GM19438 (cell line): ENCODE measurements at regions not wholly inside any gene's neighbourhood (a gene's known extent, or its start where the extent isn't known, plus 50 kb on each side); places are given as distances from the start of the nearest gene placed in this dataset.
A peak's percentile ranks its signal among the peaks of the same experiment; 100 is the strongest.

Experiments used
- ATAC-seq: cut with Tn5 transposase; IDR thresholded peaks from one replicate; pipeline ENCODE4 v1.9.1; 2021; ENCODE audit warnings: low read depth; ENCODE audit not compliant: unreplicated experiment

DNA sequence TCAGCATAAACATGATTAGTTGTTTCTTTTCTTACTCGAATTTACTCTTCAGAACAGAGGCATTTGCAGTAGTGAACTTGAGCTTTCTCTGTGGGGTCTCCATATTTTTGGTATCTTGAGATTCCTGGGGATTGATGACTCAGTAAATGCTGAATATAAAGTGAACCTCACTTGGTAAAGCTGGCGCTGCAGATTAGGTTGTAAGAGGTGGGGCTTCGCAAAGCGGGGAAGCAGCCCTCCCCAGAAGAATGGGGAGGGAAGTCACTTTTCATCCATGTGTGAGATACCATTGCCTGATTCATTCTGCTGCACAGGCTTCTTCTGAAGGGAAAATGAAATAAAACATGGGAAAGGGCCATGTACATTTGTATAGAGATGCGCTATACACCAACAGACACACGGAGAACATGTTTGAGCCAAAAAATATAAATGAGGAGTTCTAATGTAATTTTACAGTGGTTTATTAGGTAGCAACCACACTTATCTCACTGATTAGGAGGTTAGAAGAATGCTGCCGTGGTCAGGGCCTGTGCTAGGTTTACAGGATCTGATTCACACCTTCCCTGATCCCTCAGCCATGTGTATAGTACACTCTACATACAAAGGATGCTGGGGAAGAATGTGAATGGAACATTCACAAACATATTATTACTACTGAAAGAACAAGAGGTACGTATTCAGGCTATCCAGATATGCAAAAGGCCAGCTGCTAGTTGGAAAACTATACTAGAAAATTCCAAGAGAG is 63.5 kb downstream of the DNTTIP2 start:
- ATAC-seq = no peak

GRCh38 chr1:93814795-93815340 is 64.1 kb downstream of the DNTTIP2 start:
- ATAC-seq = no peak

GRCh38 chr1:93814059-93814794 is 64.8 kb downstream of the DNTTIP2 start:
- ATAC-seq = peak; percentile 79

- ATAC-seq = no peak
Measured at GRCh38 chr1:93813076-93813475, 65.9 kb downstream of the DNTTIP2 start.

GRCh38 chr1:93811326-93812065 is 67.5 kb downstream of the DNTTIP2 start:
- no peak for ATAC-seq

GRCh38 chr1:93810316-93810715 is 68.7 kb downstream of the DNTTIP2 start:
- no peak for ATAC-seq

- no peak for ATAC-seq
Measured at GRCh38 chr1:93808871-93809270, 70.1 kb downstream of the DNTTIP2 start.

GRCh38 chr1:93807311-93807930 is 71.6 kb downstream of the DNTTIP2 start:
- ATAC-seq = no peak

GRCh38 chr1:93805027-93805610 is 73.9 kb downstream of the DNTTIP2 start:
- ATAC-seq = no peak

- ATAC-seq = no peak
Measured at GRCh38 chr1:93804412-93804811, 74.6 kb downstream of the DNTTIP2 start.

GRCh38 chr1:93801471-93801870 is 77.5 kb downstream of the DNTTIP2 start:
- ATAC-seq = no peak

DNA sequence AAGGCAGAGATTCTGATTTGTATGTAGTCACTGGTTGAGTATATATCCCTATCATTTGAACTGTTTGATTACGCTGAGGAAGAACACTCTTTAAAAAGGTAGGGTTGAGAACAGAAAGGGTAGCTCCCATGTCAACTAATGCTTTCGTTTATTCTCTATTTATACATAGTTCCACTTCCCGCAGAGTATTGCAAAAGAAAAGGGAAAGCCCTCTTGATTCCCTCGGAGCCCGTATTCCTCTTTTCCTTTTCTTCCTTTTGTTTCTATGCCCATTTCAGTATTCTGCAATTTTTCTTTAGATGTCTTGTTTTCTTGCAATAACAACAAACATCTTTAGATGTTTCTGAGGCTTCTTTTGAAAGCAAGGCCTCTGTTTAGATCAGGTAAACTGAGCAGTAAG is 78.2 kb downstream of the DNTTIP2 start:
- no peak for ATAC-seq

GRCh38 chr1:93798291-93798690 is 80.7 kb downstream of the DNTTIP2 start:
- ATAC-seq = no peak

DNA sequence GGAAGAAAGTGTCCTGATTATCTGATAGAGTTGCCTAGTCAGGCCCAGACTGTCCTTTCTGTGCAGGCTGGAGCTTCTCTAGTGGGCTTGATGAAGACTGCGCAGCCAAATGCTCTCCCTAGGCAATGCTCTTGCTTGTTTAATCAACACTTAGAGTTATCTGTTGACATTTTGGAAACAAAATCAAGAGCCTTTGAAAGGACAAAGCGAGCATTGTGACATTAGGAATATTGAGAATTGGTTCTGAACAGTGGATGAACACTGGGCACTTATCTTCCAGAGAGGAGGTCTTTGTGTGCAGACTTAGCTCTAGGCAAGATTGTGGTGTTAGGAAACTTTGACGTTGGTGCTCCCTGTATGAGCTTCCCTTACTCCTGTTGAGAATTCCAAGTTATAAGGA is 94.5 kb downstream of the DNTTIP2 start:
- no peak for ATAC-seq

DNA sequence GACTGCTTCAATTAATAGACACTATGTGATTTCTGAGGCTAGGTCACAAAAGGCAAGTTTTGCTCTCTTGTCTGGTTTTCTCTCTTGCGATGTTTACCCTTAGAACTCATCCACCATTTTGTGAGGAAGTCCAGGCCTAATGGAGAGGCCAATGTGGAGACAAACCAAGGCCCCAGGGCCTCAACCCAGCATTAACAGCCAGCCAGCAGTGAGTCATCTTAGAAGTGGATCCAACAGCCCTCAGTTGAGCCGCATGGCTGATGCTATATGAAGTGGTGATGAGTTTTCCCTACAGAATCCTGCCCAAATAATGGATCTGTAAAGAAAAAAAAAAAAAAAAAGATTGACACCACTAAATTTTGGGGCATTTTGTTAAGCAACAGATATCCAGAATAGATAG is 95.1 kb downstream of the DNTTIP2 start:
- no peak for ATAC-seq

DNA sequence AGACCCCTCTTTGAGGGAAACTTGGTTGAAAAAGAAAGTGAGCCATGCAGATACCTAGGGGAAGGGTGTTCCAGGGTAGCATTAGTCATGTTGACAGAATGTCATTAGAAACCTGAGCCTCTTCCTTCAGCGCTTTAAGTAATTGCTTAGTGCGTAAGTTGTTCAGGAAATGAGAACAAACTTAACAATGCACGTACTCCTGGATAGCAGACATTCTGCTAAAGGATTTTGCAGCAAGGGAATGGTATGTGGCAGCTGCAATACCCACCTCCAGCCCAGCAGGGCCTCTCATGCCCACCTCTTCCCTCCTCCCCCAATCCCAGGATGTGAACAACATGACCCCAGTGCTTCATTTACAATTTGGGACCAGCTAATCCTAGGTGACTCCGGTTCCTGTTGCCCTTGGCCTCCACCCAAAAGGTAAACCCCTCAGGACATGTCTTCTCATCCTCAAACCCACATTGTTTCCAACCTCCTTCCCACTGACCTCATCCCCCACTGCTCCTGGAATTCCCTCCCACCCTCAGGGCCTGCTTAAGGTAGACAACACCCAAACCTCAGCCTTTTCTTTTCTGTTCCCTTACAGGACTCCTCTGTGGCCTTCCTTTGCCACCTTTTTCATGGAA is 98.0 kb upstream of the BCAR3 start:
- ATAC-seq = no peak

DNA sequence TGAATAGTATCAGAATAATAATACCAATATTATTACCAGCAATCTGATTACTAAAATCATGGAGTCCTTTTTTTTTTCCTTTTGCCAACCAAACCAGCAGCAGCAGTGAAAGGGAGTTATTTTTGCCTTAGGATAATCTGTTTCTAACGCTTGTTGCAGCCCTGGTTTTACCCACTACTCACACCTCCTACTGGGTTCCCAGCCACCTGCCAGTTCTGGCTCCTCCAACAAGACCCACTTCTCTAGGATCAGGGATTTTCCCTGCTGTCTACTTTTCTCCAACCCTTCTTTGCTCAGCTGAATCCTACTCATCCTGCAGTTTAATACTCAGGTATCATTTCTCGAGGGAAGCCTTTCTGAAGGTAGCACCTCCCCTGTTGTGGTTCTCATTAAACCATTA is 96.8 kb upstream of the BCAR3 start:
- no peak for ATAC-seq

GRCh38 chr1:93777255-93777654 is 95.6 kb upstream of the BCAR3 start:
- ATAC-seq = no peak

GRCh38 chr1:93776728-93777127 is 95.1 kb upstream of the BCAR3 start:
- ATAC-seq = no peak

GRCh38 chr1:93775224-93775623 is 93.6 kb upstream of the BCAR3 start:
- no peak for ATAC-seq
